Mammary epithelial cell (primary cell): ENCODE measurements at regions not wholly inside any gene's neighbourhood (a gene's known extent, or its start where the extent isn't known, plus 50 kb on each side); places are given as distances from the start of the nearest gene placed in this dataset.

Source experiments
- EZH2 ChIP-seq: IDR thresholded peaks from 2 replicates; pipeline ENCODE4 v1.6.1; 2012; ENCODE audit warnings: low read length, inconsistent platforms, borderline replicate concordance
- TF ChIP-seq, protein P1 (sequence below), 2 donors: IDR thresholded peaks in 1 of 2; conservative IDR thresholded peaks in 1 of 2; 2 replicates each; pipeline ENCODE4 v1.5.1; 2011 to 2012; ENCODE audit warnings: inconsistent platforms in 2 of 2, low read length in 2 of 2, mild to moderate bottlenecking in 2 of 2, control low read depth in 1 of 2, low read depth in 1 of 2; ENCODE audit not compliant: insufficient read depth in 1 of 2; ENCODE audit errors: extremely low read depth in 1 of 2

DNA sequence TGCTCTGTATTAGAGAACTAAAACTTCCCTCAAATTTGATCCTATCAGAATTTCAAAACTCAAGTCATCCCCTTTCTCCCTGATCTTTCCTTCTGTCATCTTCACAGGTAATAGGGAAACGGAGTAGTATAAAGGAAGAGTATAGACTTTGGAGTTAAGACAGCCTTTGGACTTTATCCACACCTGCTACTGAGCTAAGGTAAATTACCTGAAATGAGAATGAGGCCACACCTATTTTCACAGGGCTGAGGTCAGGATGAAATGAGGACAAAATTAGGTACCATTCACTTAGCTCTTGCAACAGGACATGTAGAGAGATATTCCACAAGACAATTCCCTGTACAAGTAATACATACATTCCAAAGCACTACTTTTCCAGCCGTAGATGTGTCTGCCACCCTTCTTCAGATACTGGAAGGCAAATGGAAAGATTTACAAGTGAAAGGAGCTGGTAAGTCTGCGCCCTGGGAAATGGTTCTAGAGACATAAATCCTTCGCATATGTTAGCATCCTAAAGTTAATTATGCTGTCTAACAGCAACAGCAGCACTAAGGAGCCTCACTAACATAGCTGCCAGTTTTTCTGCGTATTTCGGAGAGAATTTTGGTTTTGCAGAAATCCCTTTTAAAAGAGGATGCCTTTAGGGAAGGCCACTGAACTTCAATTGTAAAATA lies 461.8 kb downstream of the SHQ1 start:
- TF ChIP-seq, protein P1, sequence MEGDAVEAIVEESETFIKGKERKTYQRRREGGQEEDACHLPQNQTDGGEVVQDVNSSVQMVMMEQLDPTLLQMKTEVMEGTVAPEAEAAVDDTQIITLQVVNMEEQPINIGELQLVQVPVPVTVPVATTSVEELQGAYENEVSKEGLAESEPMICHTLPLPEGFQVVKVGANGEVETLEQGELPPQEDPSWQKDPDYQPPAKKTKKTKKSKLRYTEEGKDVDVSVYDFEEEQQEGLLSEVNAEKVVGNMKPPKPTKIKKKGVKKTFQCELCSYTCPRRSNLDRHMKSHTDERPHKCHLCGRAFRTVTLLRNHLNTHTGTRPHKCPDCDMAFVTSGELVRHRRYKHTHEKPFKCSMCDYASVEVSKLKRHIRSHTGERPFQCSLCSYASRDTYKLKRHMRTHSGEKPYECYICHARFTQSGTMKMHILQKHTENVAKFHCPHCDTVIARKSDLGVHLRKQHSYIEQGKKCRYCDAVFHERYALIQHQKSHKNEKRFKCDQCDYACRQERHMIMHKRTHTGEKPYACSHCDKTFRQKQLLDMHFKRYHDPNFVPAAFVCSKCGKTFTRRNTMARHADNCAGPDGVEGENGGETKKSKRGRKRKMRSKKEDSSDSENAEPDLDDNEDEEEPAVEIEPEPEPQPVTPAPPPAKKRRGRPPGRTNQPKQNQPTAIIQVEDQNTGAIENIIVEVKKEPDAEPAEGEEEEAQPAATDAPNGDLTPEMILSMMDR (conservative IDR thresholded peaks at IDR 0.05 in 1 of 2, IDR thresholded peaks at IDR 0.05 in 1 of 2; ENCODE audit: extremely low read depth in 1 of 2, insufficient read depth in 1 of 2, low read depth in 1 of 2, low read length in 2 of 2) = no peak
- TF ChIP-seq EZH2 = no peak
